Duodenal mucosa (tissue), 2 donors: ENCODE measurements at regions not wholly inside any gene's neighbourhood (a gene's known extent, or its start where the extent isn't known, plus 50 kb on each side); places are given as distances from the start of the nearest gene placed in this dataset.

Source experiments
- H3K27ac ChIP-seq: one replicate; pipeline ENCODE4 v1.7.0; 2013; ENCODE audit warnings: low read depth, low read length
- H3K27me3 ChIP-seq, 2 donors: one replicate each; pipeline ENCODE4 v1.7.0; 2013; ENCODE audit warnings: low read length in 2 of 2, control low read depth in 1 of 2; ENCODE audit not compliant: insufficient read depth in 2 of 2, control insufficient read depth in 1 of 2
- H3K36me3 ChIP-seq, 2 donors: one replicate each; pipeline ENCODE4 v1.7.0; 2013; ENCODE audit warnings: low read length in 2 of 2, control low read depth in 1 of 2; ENCODE audit not compliant: insufficient read depth in 2 of 2, control insufficient read depth in 1 of 2
- H3K4me1 ChIP-seq, 2 donors: one replicate each; pipeline ENCODE4 v1.7.0; 2013; ENCODE audit warnings: low read length in 2 of 2, control low read depth in 1 of 2; ENCODE audit not compliant: insufficient read depth in 2 of 2, control insufficient read depth in 1 of 2
- H3K4me3 ChIP-seq, 2 donors: one replicate each; pipeline ENCODE4 v1.7.0; 2013; ENCODE audit warnings: low read length in 2 of 2, low read depth in 1 of 2
- H3K9ac ChIP-seq, 2 donors: one replicate each; pipeline ENCODE4 v1.7.0; 2013; ENCODE audit warnings: low read length in 2 of 2, low read depth in 1 of 2
- H3K9me3 ChIP-seq, 2 donors: one replicate each; pipeline ENCODE4 v1.7.0; 2013; ENCODE audit warnings: low read length in 2 of 2, control low read depth in 1 of 2; ENCODE audit not compliant: control insufficient read depth in 1 of 2

DNA sequence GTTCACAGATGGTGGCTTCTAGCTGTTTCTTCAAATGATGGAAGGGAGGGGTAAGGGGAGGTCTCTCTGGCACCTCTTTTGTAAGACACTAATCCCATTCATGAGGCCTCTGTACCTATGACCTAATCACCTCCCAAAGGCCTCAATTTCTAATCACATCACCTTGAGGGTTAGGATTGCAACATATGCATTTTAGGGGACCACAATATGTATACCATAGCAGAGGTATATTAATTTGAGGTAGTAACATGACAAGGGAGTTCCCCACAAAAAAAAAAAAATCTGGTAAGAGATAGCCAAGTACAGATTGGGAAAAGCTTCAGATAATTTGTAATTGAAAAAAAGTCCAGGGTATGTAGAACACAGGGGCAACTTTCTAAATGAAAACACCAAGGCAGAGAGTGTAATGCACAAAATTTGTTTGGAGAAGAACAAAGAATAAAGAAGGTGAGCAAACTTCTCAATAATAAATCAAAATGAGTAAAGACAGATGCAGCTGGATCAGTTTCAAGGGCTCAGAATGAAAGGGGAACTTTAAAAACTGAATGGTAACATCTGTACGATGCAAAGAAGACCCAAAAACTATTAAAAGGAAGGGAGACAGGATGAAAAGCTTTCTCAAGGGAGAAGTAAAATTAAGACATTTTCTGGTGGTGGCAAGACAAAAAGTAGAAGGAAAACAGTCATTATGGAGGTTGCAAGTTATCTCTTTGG is 125.5 kb upstream of the DCN start:
- H3K27ac ChIP-seq = no peak overlapping the region

DNA sequence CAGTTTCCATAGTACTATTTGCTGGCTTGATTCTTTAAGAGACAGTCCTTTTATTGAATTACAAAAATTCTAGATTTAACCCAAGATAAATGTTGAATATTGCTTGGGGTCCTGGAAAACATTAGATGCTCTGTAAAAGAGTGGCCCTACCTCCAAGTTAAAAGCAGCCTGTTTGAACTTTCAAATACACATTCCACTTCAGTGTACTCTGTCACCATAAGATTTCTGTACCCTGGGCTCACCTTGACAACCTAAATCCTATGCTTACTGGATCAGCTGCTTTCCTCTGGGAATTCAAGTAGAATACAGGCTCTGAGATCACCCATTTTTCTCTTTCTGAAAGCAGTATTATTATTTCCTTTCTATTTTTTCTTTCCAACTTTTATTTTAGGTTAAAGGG is 107.7 kb upstream of the DCN start:
- Histone ChIP-seq H3K27me3 (no peaks in the 10 kb centered on the region), H3K36me3 (no peaks in the 10 kb centered on the region), H3K9ac (no peak overlapping the region), H3K4me1 (no peaks in the 10 kb centered on the region), H3K4me3 (no peak overlapping the region), H3K27ac (no peak overlapping the region), H3K9me3 (no peaks in the 10 kb centered on the region)

More for the DNA sequence above, 125.5 kb upstream of the DCN start:
- Histone ChIP-seq H3K9me3 (no peaks in the 10 kb centered on the region), H3K27me3 (no peaks in the 10 kb centered on the region), H3K4me1 (no peaks in the 10 kb centered on the region), H3K4me3 (no peak overlapping the region), H3K36me3 (no peaks in the 10 kb centered on the region), H3K9ac (no peak overlapping the region)

DNA sequence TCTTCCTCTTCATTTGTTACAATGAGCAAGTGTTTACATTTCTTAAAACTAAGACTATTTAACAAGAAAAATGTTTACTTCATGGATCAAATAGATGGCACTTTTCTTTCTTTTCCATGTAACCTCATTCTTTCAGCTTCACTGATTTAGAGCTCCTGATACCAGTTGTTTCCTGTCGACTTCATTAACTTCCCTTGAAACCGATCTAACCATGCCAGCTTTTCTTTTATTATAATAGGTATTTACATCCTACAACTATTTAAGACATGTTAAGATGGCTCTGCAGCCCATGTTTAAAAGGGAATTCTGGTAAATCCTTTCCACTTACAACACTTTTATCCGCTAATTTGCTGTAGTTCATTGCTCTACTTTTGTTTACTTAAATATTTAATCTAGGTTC is 107.3 kb upstream of the DCN start:
- Histone ChIP-seq H3K36me3 (no peaks in the 10 kb centered on the region), H3K27ac (no peak overlapping the region), H3K4me3 (no peak overlapping the region), H3K9me3 (no peaks in the 10 kb centered on the region), H3K27me3 (no peaks in the 10 kb centered on the region), H3K4me1 (no peaks in the 10 kb centered on the region), H3K9ac (no peak overlapping the region)

DNA sequence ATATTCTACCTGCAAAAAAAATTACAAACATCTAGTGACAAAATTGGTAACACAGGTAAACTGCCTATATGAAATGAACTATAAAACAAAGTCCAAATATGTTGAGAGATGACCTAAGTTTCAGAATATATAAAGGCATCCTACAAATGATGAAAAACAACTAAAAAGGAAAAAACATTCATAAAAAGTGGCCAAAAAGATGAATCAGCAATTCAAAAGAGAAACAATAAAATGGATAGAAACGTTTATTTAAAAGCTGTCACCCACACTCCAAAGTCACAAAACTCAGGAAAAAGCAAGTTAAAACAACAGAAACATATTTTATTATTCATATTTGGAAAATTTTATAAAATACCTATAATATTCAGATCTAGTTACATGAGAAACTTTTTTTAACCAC is 106.5 kb upstream of the DCN start:
- no peaks in the 10 kb centered on the region for H3K9me3 ChIP-seq
- H3K4me3 ChIP-seq = no peak overlapping the region
- H3K27ac ChIP-seq = no peak overlapping the region
- no peak overlapping the region for H3K9ac ChIP-seq
- H3K27me3 ChIP-seq = no peaks in the 10 kb centered on the region
- no peaks in the 10 kb centered on the region for H3K4me1 ChIP-seq
- H3K36me3 ChIP-seq = no peaks in the 10 kb centered on the region

DNA sequence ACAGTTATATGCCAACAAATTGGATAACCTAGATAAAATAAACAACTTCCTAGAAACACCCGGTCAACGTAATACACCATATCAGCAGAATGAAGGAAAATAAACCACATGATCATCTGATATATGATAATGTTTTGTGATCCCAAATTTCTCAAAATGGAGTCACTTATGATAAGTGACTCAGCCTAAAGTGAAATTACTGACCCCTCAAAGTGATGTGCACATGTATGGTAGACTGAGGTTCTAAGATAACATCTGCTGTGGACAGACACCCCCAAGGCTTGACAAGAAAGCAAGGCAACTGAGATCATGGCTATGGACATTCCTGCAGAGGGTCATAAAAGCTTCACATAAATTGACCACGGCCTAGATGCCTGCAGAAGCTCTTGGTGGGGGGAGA is 105.1 kb upstream of the DCN start:
- Histone ChIP-seq H3K36me3 (no peaks in the 10 kb centered on the region), H3K9ac (no peak overlapping the region), H3K4me1 (no peaks in the 10 kb centered on the region), H3K4me3 (no peak overlapping the region), H3K27me3 (no peaks in the 10 kb centered on the region), H3K27ac (no peak overlapping the region), H3K9me3 (no peaks in the 10 kb centered on the region)

DNA sequence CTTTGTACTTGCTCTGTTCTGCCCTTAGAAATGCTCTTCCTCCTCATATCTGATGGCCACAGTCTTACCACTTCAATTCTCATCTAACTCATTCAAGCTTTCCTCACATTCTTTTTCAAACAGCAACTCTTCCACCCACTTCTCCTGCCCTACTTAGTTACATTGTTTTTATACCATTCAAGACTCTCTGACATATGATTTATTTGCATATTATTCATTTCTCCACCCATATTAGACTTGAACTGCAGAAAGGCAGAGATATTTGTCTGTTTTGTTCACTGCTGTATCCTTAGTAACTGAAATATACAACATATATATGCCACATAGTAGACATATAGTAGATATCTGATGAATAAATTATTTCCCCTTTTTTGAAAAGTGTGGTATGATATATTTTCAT is 95.5 kb upstream of the DCN start:
- Histone ChIP-seq H3K36me3 (no peaks in the 10 kb centered on the region), H3K27ac (no peak overlapping the region), H3K27me3 (no peaks in the 10 kb centered on the region), H3K4me1 (no peaks in the 10 kb centered on the region), H3K9me3 (no peaks in the 10 kb centered on the region), H3K9ac (no peak overlapping the region), H3K4me3 (no peak overlapping the region)

DNA sequence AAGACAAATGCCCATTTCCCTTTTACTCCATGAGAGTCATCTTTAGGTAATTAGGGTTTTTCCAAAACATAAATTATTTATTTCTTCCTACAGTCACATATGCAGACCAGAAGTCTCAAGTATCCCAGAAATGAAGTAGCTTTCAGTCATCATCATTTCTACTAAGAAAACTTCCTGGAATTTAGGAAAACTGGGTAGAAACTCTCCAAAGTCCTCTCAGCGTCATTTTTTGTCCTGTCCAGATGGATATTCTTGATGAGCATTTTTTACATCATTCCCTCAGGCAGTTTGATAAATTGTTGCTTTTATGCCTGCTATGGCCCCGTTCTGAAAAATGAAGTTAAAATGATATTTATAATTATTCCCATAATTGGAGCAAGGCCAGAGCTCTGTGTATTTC is 93.9 kb upstream of the DCN start:
- H3K9ac ChIP-seq = no peak overlapping the region
- no peaks in the 10 kb centered on the region for H3K36me3 ChIP-seq
- H3K9me3 ChIP-seq = no peaks in the 10 kb centered on the region
- no peaks in the 10 kb centered on the region for H3K27me3 ChIP-seq
- H3K4me1 ChIP-seq = no peaks in the 10 kb centered on the region
- H3K27ac ChIP-seq = no peak overlapping the region
- no peak overlapping the region for H3K4me3 ChIP-seq

DNA sequence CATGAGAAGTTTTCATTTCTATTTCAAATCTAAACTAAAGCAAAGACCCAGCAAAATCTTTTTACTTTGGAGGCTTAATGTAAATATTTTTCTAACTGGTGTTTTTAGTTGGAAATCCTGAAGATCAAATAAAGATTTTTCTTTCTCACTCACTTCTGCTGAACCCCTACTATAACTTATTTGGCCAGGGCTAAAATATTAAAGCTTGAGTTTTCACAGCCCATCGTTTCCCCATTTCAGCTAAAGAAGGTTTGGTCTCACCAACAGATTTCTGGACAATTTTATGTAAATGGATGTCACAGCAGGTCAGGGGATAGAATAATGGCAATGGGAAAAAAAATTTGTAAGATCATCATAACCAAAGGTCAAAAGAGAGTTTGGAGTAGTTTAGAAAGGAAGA is 92.7 kb upstream of the DCN start:
- Histone ChIP-seq H3K9me3 (no peaks in the 10 kb centered on the region), H3K27ac (no peak overlapping the region), H3K4me1 (no peaks in the 10 kb centered on the region), H3K27me3 (no peaks in the 10 kb centered on the region), H3K9ac (no peak overlapping the region), H3K4me3 (no peak overlapping the region), H3K36me3 (no peaks in the 10 kb centered on the region)

DNA sequence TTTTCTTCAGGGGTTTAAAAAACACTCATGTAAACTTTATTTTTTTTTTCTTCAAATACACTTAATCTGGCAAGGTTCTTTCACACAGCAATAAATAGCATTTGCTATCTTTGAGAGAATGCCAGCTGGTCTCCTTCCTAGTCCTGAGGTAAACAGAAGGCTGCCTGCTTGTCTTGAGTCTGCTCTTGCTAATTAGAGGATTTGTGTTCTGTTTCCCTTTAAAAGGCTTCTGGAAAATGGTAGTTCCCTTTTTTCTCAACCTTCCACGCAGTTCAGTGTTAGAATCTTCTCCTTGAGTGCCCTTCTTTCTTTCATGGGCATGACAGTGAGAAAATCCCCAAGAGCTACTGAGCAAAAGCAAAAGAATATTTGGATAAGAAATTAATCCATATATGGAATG is 92.3 kb upstream of the DCN start:
- Histone ChIP-seq H3K27me3 (no peaks in the 10 kb centered on the region), H3K36me3 (no peaks in the 10 kb centered on the region), H3K4me1 (no peaks in the 10 kb centered on the region), H3K9me3 (no peaks in the 10 kb centered on the region), H3K4me3 (no peak overlapping the region), H3K27ac (no peak overlapping the region), H3K9ac (no peak overlapping the region)

DNA sequence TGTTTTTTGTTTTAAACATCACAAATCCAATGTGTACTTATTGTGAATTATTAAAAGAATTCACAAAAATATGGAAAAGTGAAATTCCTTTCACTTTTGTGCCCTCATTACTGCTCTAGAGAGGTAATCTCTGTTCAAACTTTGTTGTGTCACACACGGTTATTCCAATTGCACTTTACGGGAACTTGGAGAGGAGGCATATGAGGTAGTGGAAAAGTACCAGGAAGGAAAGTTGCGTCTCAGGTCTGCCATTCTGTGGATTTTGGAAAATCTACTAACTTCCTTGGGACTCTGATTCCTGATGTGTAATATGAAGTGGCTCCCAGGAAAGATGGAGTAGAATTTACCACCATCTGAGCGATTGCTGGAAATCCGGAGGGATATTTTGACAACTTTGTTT is 90.9 kb upstream of the DCN start:
- Histone ChIP-seq H3K27me3 (no peaks in the 10 kb centered on the region), H3K27ac (no peak overlapping the region), H3K9ac (no peak overlapping the region), H3K4me3 (no peak overlapping the region), H3K4me1 (no peaks in the 10 kb centered on the region), H3K36me3 (no peaks in the 10 kb centered on the region), H3K9me3 (no peaks in the 10 kb centered on the region)
